OCI-LY3 (cell line): ENCODE measurements at regions not wholly inside any gene's neighbourhood (a gene's known extent, or its start where the extent isn't known, plus 50 kb on each side); places are given as distances from the start of the nearest gene placed in this dataset.

Experiments
- CTCF ChIP-seq: fragments of 200-600, 300-600 bp; sonication (generic); IDR thresholded peaks from 2 replicates; pipeline ENCODE4 v1.5.1; 2014; ENCODE audit warnings: antibody characterized with exemption, low read length, low read depth
- EZH2phosphoT487 ChIP-seq: fragments of 200-600 bp; shearing (Covaris generic); IDR thresholded peaks from 2 replicates; pipeline ENCODE4 v1.6.1; 2018; ENCODE audit warnings: antibody characterized with exemption, mixed run types, low read depth

DNA sequence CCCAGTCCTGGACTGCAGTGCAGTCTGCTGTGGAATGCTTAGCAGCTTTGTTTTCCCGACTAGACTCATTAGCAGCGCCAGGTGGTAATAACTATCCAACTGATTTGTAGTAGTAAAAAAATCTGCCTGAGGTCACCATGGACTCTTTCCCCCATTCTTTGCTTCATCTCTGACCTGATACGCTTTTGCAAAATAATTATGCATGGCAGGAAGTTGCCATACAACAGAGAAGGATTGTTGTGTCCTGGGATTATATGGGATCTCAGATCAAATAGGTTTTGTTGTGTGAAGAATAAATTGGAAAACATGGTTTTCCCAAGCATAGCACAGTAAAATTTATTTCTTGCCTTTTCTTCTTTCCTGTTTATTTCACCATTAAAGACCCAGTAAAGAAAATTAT is 72.4 kb upstream of the ATP5MC3 start:
- TF ChIP-seq CTCF: no peak
- no peak for TF ChIP-seq EZH2phosphoT487
